GM21619 (cell line): ENCODE measurements at regions not wholly inside any gene's neighbourhood (a gene's known extent, or its start where the extent isn't known, plus 50 kb on each side); places are given as distances from the start of the nearest gene placed in this dataset.

Experiments
- ATAC-seq: cut with Tn5 transposase; IDR thresholded peaks from one replicate; pipeline ENCODE4 v1.9.1; 2021; ENCODE audit not compliant: unreplicated experiment

DNA sequence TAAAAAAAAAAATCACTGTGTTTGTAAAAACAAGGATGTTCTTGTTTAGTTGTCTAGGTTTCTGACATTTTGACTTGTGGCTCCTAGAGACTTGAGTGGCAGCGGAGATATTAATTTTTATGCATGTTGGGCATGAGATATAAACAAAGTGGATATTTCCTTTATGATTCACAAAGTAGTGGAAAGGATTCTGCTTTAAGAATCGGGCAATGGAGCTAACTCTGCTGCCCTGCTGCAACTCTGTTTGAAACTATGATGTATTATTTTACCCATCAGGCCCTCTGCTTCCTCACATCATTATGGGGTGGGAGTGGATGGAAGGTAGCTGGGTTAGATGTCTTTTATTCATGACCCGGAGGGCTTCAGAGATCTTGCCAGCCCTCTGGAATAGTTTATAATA, 94.1 kb upstream of the CD180 start:
- no peak for ATAC-seq

DNA sequence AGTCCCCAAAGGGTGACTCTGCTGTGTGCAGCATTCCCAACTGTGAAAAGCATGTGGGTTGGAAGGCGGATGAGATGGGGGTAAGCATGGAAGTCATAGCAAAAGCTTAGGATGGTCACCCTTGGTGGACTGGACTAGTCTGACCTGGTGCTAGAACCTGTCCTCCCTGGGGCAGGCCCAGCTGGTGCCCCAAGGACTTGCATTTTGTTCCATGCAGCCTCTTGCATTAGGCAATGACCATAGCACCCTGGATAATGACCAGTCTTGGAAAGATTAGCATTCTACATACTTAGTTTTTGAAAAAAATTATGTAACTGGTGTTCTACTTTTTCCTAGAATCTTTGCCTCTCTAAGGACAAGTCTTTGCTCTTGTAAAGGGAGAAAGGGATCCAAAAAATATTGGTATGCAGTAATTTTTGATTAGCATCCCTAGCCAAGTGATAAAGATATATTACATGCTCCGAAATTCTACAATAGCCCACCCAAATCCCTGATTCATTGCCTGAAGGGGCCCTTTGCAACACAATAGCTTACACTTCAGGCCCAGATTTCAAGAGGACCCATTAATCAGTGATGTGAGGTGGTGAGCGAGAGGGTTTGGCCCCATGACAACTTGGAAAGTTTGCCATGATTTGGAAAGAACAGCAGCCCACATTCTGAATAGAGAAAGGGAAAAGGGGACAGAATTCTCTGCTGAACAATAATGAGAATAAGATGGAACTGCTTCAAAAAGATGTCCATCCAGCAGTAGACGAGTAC, 93.3 kb upstream of the CD180 start:
- ATAC-seq: no peak

DNA sequence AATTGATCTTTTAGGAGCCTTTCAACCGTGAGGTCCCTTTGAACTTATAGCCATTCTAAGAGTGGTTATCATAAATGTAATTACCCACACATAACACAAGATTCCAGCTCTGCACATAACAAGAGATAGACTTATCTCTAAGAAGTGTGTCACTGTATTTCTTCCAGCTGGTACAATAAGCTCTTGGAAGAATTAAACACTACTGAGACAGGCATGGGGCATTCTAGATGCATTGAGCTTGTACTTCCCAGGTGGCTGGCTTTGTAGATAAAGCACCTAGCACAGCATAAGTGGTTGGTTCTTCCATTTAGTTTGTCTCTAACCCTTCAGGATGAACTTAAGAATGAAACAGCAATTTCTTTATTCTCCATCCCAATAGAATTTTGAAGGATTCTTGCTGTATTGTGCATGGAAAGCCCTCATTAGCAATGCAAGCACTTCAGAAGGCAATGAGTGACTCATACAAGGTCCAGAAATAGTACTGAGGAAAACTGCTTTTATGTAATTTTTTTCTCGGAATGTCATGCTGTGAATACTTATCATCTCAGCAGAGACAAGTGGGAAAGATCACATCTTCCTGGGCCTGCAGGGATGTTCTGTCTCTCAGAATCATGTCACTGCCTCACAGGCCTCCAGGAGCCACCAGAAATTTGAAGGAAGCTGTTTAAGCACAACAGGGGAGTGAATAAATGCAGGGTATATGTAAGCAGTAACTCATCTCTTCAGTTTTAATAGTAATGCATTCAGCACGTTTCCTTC, 91.1 kb upstream of the CD180 start:
- ATAC-seq: no peak

DNA sequence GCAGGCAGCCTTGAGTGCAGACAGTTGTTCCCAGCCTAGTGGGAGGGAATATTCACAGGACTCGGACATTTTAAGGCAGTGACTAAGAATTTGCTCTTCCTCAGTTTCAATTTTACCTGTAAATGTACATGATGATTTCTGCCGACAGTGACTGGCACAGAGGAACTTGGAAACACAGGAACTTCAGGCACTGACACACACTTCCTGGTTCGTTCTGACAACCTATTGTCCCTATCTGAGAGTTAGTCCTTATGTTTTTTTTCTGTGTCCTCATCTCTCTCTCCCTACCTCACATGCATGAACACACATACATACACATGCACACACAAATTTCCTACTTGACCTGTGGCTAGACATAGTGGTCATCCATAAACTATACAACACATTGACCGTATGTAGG, 89.4 kb upstream of the CD180 start:
- ATAC-seq: no peak

DNA sequence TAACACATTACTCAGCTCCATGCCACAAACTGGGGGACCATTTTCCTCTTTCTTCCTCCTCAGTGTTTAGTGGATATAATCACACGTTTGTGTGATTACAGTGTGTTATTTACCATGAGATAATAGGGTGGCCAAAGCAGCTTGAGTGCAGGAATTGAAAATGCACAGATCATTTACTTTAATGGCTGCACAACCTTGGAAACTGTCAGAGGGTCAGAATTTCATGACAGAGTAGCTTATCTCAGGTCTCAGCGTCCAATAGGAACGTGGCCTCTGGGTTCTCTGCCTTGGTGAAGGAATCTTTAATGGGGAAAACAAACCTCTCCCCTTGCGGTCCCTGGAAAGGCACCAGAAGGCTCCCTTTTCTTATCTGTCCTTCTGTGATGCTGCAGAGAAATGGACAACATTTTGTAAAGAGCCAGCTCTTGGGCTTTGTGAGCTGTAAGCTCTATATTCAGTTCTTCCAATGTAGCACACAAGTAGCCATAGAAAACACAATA, 87.4 kb upstream of the CD180 start:
- ATAC-seq: no peak

DNA sequence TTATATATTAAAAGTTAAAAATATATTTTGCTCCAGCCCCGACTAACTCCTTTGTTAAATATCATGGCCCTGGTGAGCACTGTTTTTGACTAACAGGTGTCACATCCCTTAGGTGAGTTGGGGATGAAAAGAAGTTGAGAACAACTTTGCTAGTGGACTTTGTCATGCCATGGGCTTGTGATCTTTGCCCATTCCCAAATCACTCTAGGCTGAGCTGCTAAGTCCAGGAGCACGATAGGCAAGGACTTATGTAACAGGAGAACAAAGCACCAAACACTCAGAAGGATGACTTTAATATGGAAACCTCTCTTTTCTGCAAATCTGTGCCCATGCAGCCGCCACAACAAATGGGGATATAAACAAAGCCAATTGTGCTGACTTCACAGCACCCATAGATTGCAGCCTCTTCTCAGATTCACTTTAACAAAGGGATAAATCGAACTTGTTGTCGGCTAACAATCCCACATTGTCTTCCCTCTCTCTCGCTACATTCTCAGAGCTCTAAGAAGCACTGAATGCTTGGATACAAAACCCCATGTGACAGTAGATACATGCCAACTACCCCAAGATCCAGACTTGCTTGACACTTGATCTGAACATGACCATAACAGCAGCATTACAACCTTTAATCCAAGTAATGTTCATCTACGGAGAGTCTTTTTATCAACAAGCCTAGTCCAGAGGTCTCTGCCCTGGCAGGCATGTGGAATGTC, 86.8 kb upstream of the CD180 start:
- no peak for ATAC-seq

DNA sequence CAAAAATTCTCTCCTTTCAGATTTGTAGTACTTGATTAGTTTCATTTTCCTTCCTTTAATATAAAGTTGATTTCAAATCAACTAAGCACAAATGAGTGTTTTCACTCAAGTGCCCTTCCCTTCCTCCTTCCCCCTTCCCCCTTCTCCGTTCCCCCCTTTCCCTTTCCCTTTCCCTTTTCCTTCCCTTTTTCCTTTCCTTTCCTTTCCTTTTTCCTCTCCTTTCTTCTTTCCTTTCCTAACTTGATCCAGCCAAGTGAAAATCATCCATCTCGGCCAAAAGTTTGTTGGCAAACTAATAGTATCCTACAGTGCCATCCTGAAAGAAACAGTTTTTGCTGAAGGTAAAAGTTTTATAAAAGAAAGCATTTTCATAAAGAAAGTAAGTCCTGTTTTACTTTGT, 85.3 kb upstream of the CD180 start:
- ATAC-seq: no peak

DNA sequence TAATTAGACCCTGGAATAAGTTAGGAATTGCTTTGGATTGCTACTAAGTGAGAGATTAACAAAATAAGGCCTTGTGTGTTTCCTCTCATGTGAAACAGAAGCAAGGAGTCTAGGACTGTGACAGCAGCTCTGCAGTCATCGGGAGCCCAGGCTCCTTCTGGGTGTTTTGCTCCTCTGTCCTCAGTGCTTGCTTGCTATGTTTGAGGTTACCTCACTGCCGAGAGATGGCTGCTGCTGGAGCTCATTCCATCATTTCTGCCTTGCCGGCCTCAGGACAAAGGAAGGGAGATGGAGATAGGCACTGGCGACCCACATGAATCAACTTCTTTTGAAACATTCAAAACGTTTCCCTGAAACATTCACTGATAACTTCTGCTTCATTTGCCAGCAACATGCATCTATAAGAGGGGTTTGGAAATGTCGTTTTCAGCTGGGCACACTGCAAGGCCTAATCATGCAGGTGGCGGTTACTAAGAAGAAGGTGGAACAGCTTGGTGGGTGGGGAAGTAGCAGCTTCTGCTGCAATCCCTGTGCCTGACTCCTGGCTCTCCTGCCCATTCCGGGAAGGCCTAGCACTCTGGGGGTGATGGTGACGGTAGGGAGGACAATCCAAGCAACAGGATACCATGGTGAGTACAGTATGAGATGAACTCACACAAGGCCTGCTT, 77.2 kb upstream of the CD180 start:
- ATAC-seq: no peak

DNA sequence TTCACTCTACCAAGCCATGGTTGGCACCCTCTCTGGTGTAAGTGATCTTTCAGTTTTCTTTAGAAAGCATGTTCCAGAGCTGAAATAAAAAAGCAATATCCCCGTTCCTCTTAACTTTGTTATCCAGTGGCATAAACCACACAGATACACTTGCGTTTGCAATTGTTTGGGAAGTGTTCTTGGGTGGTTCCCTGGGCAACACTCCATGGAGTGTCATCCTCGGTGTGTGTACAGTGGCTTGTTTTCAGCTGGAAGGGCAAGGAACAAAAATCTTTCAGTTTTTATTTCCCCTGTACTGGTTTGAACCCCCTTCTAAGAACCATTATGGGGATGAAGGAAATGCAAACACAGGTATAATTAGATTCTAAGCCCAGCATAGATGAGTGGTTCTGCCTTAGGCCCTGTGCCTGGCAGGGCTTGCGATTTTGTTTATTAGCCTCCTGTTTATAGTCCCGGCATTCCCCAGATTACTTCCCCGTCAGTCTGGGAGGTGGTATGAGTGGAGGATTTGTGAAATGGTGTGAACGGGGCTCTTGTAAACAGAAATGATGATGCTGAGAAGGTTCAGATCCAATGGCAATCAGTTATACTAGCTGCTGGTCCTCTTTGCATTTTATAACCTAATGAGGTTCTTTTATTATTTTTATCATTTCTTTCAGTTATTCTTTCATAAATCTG, 76.0 kb upstream of the CD180 start:
- ATAC-seq: no peak

DNA sequence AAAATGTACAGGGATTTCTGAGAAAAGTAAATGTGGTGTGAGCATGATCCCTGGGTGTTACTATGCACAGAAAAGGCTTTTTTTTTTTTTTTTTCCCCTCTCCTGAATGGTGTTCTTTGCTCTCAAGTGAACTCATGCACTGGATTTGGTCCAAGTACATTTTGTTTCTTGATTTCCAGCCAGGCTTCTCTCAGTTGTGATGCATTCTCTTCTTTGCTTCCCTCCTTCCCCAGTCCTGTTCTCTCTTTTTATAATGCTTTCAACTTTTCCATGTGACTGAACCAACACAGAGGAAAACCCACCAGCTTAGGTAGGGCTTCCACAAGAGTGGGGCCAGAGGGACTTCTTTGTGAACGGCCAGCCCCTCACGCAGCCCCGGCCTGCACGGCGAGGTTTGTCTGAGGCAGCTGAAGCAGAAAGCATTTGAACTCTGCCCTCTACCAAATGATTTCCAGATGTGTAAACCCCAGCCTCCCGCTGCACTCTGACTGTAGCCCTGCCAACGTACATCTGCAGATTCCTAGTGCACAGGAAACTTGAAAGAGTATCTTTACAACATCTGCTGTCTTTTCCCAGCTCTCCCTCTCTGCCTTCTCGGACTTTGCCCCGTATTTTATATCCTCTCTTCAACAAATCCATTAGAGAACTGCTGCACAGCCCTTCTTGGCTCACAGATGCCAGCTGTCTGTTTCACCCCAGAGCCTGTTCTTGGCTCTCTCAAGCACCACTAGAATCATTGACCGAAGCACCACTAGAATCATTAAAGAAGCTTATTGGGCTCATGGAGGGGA, 71.8 kb upstream of the CD180 start:
- no peak for ATAC-seq

DNA sequence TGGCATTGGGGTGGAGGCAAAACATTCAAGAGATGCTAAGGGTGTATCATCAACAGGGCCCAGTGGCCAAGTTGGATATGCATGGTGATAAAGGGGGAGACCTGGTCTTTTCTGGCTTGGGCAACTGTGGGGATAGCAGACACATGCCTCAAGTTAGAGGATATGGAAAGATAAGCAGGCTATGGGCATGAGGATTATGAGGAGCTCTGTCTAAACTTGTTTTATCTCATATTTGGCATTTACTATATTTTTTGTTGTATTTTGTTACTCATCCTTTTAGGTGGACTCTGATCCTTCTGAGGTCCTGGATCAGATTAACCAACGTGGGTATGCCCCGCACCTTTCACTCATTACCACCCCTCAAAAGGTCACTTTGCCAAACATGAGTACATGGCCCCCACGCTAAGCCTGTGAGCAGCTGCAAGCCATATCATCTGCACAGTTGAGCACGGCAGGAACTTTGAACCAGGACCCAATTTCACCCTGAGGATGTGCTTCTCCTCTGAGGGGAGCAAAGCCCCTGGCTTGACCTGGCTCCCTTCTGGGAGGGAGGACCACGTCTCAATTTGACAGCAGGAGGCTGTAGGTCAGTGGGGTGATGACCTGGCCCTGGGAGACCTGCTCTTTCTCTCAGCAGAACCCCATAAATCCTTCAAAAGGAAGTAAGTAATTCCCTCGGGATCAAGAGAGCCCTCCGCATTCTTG, 71.1 kb upstream of the CD180 start:
- ATAC-seq: no peak

DNA sequence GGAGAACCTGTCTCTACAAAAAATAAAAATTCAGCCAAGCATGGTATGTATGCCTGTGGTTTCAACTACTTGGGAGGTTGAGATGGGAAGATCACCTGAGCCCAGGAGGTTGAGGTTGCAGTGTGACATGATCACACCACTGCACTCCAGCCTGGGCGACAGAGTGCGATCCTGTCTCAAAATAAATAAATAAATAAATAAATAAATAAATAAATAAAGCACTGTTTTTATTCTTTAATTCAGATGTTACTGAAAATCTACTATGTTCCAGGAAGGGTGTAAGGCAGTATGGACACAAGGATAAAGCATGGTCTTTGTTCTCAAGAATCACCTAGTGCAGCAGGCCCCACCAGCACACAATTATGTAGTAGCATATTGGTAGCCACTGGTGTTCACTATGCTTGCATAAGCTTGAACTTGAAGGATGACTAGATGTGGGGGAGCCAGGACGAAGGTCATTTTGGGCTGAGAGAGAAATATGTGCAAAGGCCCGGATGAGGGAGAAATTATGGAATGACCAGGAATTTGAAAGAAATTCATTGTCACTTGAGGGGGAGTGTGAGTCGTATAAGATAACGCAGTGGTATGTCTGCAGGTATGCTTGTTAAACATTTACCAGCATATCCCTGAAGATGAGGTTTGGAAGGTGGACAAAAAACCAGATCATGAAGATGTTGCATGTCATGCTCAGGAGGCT, 70.2 kb upstream of the CD180 start:
- ATAC-seq: no peak

DNA sequence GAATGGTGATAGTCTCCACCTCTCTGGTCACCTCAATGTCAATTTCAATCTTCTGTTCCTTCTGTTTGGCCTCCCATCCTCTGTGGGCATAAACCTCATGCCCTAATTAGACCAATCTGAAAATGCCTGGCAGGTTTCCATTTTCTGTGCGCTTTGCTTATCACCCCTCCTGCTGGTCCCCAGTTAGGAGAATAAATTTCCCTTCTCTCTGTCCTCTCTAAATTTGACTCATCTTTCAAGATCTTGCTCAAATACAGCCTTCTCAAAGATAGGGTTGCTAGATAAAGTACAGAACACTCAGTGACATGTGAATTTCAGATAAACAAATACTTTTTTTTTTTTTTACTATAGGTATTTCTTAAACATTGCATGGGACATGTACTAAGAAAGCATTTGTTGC, 69.4 kb upstream of the CD180 start:
- no peak for ATAC-seq

DNA sequence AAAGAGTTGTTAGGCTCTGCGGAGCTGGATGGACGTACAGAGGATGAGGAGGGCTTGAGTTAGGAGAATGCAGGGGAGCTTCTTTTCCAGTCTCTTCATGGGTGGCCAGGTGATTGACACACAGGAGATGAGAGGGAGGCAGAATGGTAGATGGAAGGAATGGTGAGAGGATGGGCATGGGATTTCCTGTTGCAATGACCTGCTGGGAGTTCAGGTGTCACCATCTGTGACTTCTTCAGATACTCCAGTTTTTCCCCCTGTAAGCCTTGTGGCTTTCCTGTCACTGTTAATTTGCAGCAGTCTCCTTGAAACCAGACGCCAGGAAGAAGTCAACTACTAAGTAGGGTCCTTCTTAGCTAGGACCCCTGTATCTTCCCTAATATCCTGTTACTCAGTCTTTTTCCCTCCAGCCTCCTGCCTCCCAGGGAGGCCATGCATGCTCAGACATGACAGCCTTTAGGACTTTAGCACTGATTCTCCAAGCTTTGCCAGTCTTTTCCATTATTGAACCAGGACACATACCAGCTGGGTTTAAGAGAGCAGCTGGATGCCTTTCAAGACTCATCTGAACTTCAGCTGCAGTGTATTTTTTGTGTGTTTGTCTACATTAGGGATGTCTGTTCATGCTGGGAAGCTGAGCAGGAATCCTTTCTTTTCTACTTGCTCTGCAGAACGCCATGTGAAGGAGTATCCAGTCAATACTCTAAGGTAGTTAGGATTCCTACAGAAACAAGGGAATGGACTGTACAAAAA, 67.2 kb upstream of the CD180 start:
- no peak for ATAC-seq

DNA sequence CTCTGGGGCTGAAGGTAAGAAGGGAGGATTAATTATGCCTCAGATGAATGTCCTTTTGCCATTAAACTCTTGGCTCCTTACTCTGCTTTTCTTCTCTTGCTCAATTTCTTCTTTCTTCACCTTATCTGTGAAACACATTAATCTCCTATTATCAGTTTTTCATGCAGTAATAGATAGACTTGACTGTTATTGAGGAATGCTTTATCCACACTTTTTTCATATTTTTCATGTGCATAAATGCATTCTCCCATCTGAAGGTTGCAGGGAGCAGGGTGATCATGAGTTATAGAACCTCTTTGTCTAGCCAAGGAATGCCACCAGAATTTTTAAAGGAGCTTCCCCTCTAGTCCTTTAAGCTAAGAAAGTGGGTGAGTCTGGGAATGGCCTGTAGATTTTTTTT, 66.4 kb upstream of the CD180 start:
- no peak for ATAC-seq

DNA sequence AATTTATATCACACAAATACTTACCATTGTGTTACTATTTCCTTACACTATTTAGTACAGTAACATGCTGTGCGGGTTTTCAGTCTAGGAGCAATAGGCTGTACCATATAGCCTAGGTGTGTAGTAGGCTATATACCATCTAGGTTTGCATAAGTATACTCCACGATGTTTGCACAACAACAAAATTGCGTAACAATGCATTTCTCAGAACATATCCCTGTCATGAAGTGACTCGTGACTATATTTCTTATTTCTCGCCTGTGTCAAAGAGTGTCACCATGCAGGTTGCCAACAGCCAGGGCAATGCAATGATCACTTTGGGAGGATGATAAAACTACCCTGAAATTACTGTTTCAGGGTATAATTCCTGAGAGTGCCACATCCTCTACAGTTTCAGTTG, 65.6 kb upstream of the CD180 start:
- no peak for ATAC-seq

DNA sequence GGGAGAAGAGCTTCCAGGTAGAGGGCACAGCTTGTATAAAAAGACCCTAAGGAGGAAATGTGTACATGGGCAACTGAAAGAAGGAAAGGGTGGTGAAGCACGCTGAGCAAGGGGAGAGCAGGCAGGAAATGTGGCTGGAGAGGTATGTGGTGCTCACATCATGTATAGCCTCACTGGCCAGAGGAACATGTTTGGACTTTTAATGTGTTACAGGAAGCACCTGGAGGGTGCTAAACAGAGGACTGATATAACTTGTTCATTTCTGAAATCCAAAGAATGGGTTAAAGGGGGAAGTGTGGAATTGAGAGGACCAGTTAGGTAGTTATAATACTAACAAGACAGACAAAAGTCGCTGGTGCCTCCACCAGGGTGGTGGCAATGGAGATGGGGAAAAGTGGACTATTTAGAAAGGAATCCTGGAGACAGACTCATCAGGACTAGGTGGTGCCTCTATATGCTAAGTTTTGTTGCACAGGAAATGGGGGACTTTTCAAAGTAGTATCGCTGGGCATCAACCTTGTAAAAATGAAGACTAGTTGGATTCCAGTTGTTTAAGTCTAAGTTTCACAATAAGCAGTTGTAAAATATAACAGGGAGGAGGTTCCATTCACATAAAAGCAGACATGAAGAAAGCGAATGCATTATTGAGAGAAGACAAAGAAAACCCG, 63.1 kb upstream of the CD180 start:
- no peak for ATAC-seq

DNA sequence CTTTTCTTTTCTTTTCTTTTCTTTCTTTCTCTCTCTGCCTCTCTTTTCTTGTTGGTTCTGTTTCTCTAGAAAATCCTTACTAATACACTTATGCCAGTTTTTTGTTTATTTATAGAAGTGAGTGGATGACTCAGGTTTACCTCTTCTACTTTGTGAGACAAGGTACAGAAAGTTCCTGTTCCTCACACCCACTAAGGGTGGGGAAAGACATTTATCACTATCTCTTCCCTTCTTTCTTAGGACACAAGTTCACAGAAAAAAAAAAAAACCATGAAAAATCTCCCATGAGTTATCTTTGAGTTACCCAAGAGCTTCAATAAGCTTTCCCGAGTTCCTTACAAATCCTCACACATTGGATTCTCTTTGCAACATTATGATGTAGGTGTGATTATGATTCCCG, 60.9 kb upstream of the CD180 start:
- no peak for ATAC-seq
